B cell (primary cell): ENCODE measurements at regions not wholly inside any gene's neighbourhood (a gene's known extent, or its start where the extent isn't known, plus 50 kb on each side); places are given as distances from the start of the nearest gene placed in this dataset.

Experiments
- ATAC-seq: fragments of 200-7000 bp; cut with Tn5 transposase; one replicate; pipeline ENCODE4 v1.10.0; 2021; ENCODE audit warnings: low read depth, mild to moderate bottlenecking, moderate number of reproducible peaks, moderate library complexity
- CTCF ChIA-PET: fragments of 350-600 bp; sonication (Branson Sonifier 250); formaldehyde crosslinking; loops from one replicate; lab custom pipeline; 2021; ENCODE audit warnings: antibody characterized with exemption, inconsistent platforms; lab: Charles Lee
- POLR2A ChIA-PET: fragments of 350-600 bp; sonication (Branson Sonifier 250); formaldehyde crosslinking; loops from one replicate; lab custom pipeline; 2021; ENCODE audit warnings: antibody characterized with exemption; lab: Charles Lee
- DNase-seq: peaks from one replicate; pipeline ENCODE4 v3.0.0; 2013
- H2AFZ ChIP-seq: 2 replicates; pipeline ENCODE4 v1.6.1; 2012; ENCODE audit warnings: mild to moderate bottlenecking, low read depth, low read length; ENCODE audit not compliant: insufficient read depth, poor library complexity, severe bottlenecking
- H3K27ac ChIP-seq, 2 donors: 1 replicate in 1 of 2; 2 replicates in 1 of 2; pipeline ENCODE4 v1.5.1; 2012 to 2013; ENCODE audit warnings: low read length in 2 of 2, mild to moderate bottlenecking in 2 of 2, moderate library complexity in 1 of 2
- H3K27me3 ChIP-seq, 4 experiments: fragments of 200-600 bp in 1 of 4; sonication (generic) in 1 of 4; replicated peaks in 1 of 4; 1 replicate in 2 of 4; 2 replicates in 2 of 4; pipeline versions ENCODE4 v1.6.1 to v1.7.0; 2013 to 2016; ENCODE audit warnings: low read length in 3 of 4, mild to moderate bottlenecking in 2 of 4, mixed read lengths in 1 of 4, moderate library complexity in 1 of 4; ENCODE audit not compliant: insufficient read depth in 4 of 4, control insufficient read depth in 3 of 4; ENCODE audit errors: control extremely low read depth in 1 of 4
- H3K36me3 ChIP-seq, 2 experiments: replicated peaks in 1 of 2; 1 replicate in 1 of 2; 2 replicates in 1 of 2; pipeline versions ENCODE4 v1.6.1 to v1.7.1; 2013; ENCODE audit warnings: low read length in 1 of 2; ENCODE audit not compliant: insufficient read depth in 2 of 2, control insufficient read depth in 1 of 2; ENCODE audit errors: control extremely low read depth in 1 of 2, extremely low read depth in 1 of 2
- H3K4me1 ChIP-seq, 2 donors: fragments of 200-600 bp in 1 of 2; sonication (generic) in 1 of 2; 1 replicate in 1 of 2; 2 replicates in 1 of 2; pipeline versions ENCODE4 v1.5.1 to v1.6.1; 2013 to 2017; ENCODE audit warnings: low read length in 2 of 2; ENCODE audit not compliant: control insufficient read depth in 2 of 2, insufficient read depth in 2 of 2
- H3K4me2 ChIP-seq: replicated peaks from 2 replicates; pipeline ENCODE3; 2012; ENCODE audit warnings: mild to moderate bottlenecking, low read depth, low read length; ENCODE audit not compliant: poor library complexity, severe bottlenecking
- H3K4me3 ChIP-seq, 5 experiments: fragments of 200-600 bp in 1 of 5; sonication (generic) in 1 of 5; 1 replicate in 3 of 5; 2 replicates in 2 of 5; pipeline versions ENCODE4 v1.5.1 to v1.7.0; 2011 to 2016; ENCODE audit warnings: low read length in 4 of 5, mild to moderate bottlenecking in 4 of 5, low read depth in 2 of 5, control low read depth in 1 of 5, moderate library complexity in 1 of 5; ENCODE audit not compliant: insufficient read depth in 1 of 5; ENCODE audit errors: control extremely low read depth in 1 of 5, extremely low read depth in 1 of 5
- H3K79me2 ChIP-seq: fragments of 200-600 bp; sonication (generic); one replicate; pipeline ENCODE4 v1.6.0; 2016; ENCODE audit warnings: low read length; ENCODE audit not compliant: control insufficient read depth, insufficient read depth
- H3K9ac ChIP-seq: fragments of 200-600 bp; sonication (generic); 2 replicates; pipeline ENCODE4 v1.6.1; 2017; ENCODE audit warnings: mild to moderate bottlenecking, low read length, moderate library complexity
- H3K9me3 ChIP-seq, 3 donors: one replicate each; pipeline versions ENCODE4 v1.6.1 to v1.7.1; 2013; ENCODE audit warnings: low read length in 2 of 3; ENCODE audit not compliant: control insufficient read depth in 2 of 3, insufficient read depth in 1 of 3; ENCODE audit errors: control extremely low read depth in 1 of 3
- H4K20me1 ChIP-seq: 2 replicates; pipeline ENCODE4 v1.6.0; 2012; ENCODE audit warnings: mild to moderate bottlenecking, low read length; ENCODE audit not compliant: insufficient read depth, control insufficient read depth, poor library complexity, severe bottlenecking
- H3K27ac Mint-ChIP-seq: one replicate; pipeline ENCODE4 v1.8.0; 2021; ENCODE audit warnings: mixed read lengths
- H3K27me3 Mint-ChIP-seq: one replicate; pipeline ENCODE4 v1.8.0; 2021; ENCODE audit warnings: mixed read lengths
- H3K4me1 Mint-ChIP-seq: one replicate; pipeline ENCODE4 v1.8.0; 2021; ENCODE audit warnings: mixed read lengths
- H3K4me3 Mint-ChIP-seq: one replicate; pipeline ENCODE4 v1.8.0; 2021; ENCODE audit warnings: mixed read lengths
- H3K9me3 Mint-ChIP-seq: one replicate; pipeline ENCODE4 v1.8.0; 2022; ENCODE audit warnings: mixed read lengths; ENCODE audit not compliant: insufficient read depth
- CTCF ChIP-seq: fragments of 200-600 bp; IDR thresholded peaks from one replicate; pipeline ENCODE4 v1.8.0; 2022; ENCODE audit warnings: antibody characterized with exemption, mild to moderate bottlenecking
- EZH2 ChIP-seq: IDR thresholded peaks from 2 replicates; pipeline ENCODE4 v1.6.1; 2012; ENCODE audit warnings: borderline replicate concordance, low read depth, mild to moderate bottlenecking, moderate library complexity, low read length; ENCODE audit not compliant: insufficient read depth, poor library complexity, severe bottlenecking
- WGBS: methylation state at CpG from one replicate; pipeline ENCODE4 v1.1.5; 2013; ENCODE audit warnings: missing lambda C conversion rate; ENCODE audit not compliant: insufficient coverage; 5-methylcytosine and 5-hydroxymethylcytosine counted together
- intact Hi-C: fragments of 100-400 bp; cut with micrococcal nuclease; formaldehyde crosslinking; loops from one replicate; pipeline ENCODE4 v1.10.0; 2022

GRCh38 chr12:13452955-13453570, 256.5 kb downstream of the EMP1 start:
- Histone ChIP-seq H3K27ac (no peak overlapping the region), H3K79me2 (no peaks in the 10 kb centered on the region), H4K20me1 (no peaks in the 10 kb centered on the region), H3K9ac (no peak overlapping the region), H3K9me3 (peaks cover 0 to 3% (median 0%) of the 10 kb centered on the region in 3 donors), H2AFZ (no peak overlapping the region), H3K4me2 (no peak overlapping the region), H3K4me3 (no peak overlapping the region), H3K36me3 (no peaks in the 10 kb centered on the region), H3K27me3 (no peaks in the 10 kb centered on the region), H3K4me1 (no peaks in the 10 kb centered on the region)
- no peak for DNase-seq
- Mint-ChIP-seq H3K4me1 (no peaks in the 10 kb centered on the region), H3K4me3 (no peak overlapping the region), H3K27ac (no peak overlapping the region), H3K9me3 (no peaks in the 10 kb centered on the region), H3K27me3 (peaks cover 3% of the 10 kb centered on the region)
- no peak for ATAC-seq
- TF ChIP-seq CTCF = no peak
- no peak for TF ChIP-seq EZH2
- POLR2A ChIA-PET = no interaction called here
- intact Hi-C loops = no loop called here
- WGBS = 100% methylated on average over 1 of the region's 4 CpGs
- CTCF ChIA-PET = interaction anchor here (0.6 to 0.9 kb wide), 2 partner anchors 11 to 93 kb away, joined by 3 read pairs; no protein-coding TSS in a partner anchor

GRCh38 chr12:13451776-13452175, 255.2 kb downstream of the EMP1 start:
- H3K4me3 Mint-ChIP-seq = no peak overlapping the region
- no peak overlapping the region for H3K27ac Mint-ChIP-seq
- WGBS = no CpG with 5 or more reads among the region's 2 CpGs
- Histone ChIP-seq H3K27me3 (no peaks in the 10 kb centered on the region), H3K9ac (no peak overlapping the region), H3K9me3 (peaks cover 0 to 3% (median 0%) of the 10 kb centered on the region in 3 donors), H4K20me1 (no peaks in the 10 kb centered on the region), H3K4me3 (no peak overlapping the region), H3K4me2 (no peak overlapping the region), H3K4me1 (no peaks in the 10 kb centered on the region), H3K27ac (no peak overlapping the region), H3K36me3 (no peaks in the 10 kb centered on the region), H2AFZ (no peak overlapping the region), H3K79me2 (no peaks in the 10 kb centered on the region)
- ATAC-seq (no peak), DNase-seq (no peak)
- intact Hi-C loops = no loop called here
- peaks cover 3% of the 10 kb centered on the region for H3K27me3 Mint-ChIP-seq
- ChIA-PET CTCF (no interaction called here), POLR2A (no interaction called here)
- H3K4me1 Mint-ChIP-seq = no peaks in the 10 kb centered on the region
- H3K9me3 Mint-ChIP-seq = no peaks in the 10 kb centered on the region
- TF ChIP-seq EZH2 (no peak), CTCF (no peak)
